GM12873 (cell line): ENCODE measurements at regions not wholly inside any gene's neighbourhood (a gene's known extent, or its start where the extent isn't known, plus 50 kb on each side); places are given as distances from the start of the nearest gene placed in this dataset.

Experiments used
- CTCF ChIP-seq: IDR thresholded peaks from 2 replicates; pipeline ENCODE4 v1.5.1; 2012; ENCODE audit warnings: low read depth, mild to moderate bottlenecking, moderate library complexity, low read length, control low read depth; ENCODE audit not compliant: insufficient read depth; ENCODE audit errors: missing control alignments

- TF ChIP-seq CTCF, result no peak
Measured at GRCh38 chr6:147990159-147990558, 352.5 kb upstream of the SASH1 start.

GRCh38 chr6:147991961-147992360, 350.7 kb upstream of the SASH1 start:
- no peak for TF ChIP-seq CTCF

GRCh38 chr6:147999001-147999540, 343.6 kb upstream of the SASH1 start:
- TF ChIP-seq CTCF, result no peak

GRCh38 chr6:148001844-148002642, 340.6 kb upstream of the SASH1 start:
- TF ChIP-seq CTCF, result no peak

GRCh38 chr6:148004651-148005050, 338.0 kb upstream of the SASH1 start:
- no peak for TF ChIP-seq CTCF

- no peak for TF ChIP-seq CTCF
Measured at GRCh38 chr6:148005806-148006205, 336.8 kb upstream of the SASH1 start.

- no peak for TF ChIP-seq CTCF
Measured at GRCh38 chr6:148016013-148016412, 326.6 kb upstream of the SASH1 start.
